HG02571 (cell line): ENCODE measurements at regions not wholly inside any gene's neighbourhood (a gene's known extent, or its start where the extent isn't known, plus 50 kb on each side); places are given as distances from the start of the nearest gene placed in this dataset.
"Not testable (repeated sequence)": the region's sequence is repeated elsewhere in the genome, so short reads cannot be mapped to it uniquely, and the experiment has no call there.

Experiments
- ATAC-seq: cut with Tn5 transposase; IDR thresholded peaks from one replicate; pipeline ENCODE4 v1.9.1; 2021; ENCODE audit warnings: mild to moderate bottlenecking, moderate library complexity; ENCODE audit not compliant: unreplicated experiment

GRCh38 chr4:58081356-58081755 is 971.2 kb upstream of the IGFBP7 start:
- no peak for ATAC-seq

GRCh38 chr4:58075724-58076123 is 965.5 kb upstream of the IGFBP7 start:
- no peak for ATAC-seq

GRCh38 chr4:58074382-58074781 is 964.2 kb upstream of the IGFBP7 start:
- no peak for ATAC-seq

GRCh38 chr4:58070726-58071125 is 960.5 kb upstream of the IGFBP7 start:
- ATAC-seq: no peak

GRCh38 chr4:58064653-58065052 is 954.5 kb upstream of the IGFBP7 start:
- ATAC-seq: no peak

- no peak for ATAC-seq
Observed at GRCh38 chr4:58063404-58064160, 953.4 kb upstream of the IGFBP7 start.

- ATAC-seq: no peak
Observed at GRCh38 chr4:58061967-58062366, 951.8 kb upstream of the IGFBP7 start.

GRCh38 chr4:58050439-58050838 is 940.3 kb upstream of the IGFBP7 start:
- ATAC-seq: no peak

GRCh38 chr4:58048491-58048890 is 938.3 kb upstream of the IGFBP7 start:
- ATAC-seq: no peak

- no peak for ATAC-seq
Observed at GRCh38 chr4:58042176-58042575, 932.0 kb upstream of the IGFBP7 start.

- ATAC-seq: no peak
Observed at GRCh38 chr4:57993944-57994343, 883.8 kb upstream of the IGFBP7 start.

GRCh38 chr4:57989430-57989829 is 879.2 kb upstream of the IGFBP7 start:
- ATAC-seq: no peak

- no peak for ATAC-seq
Observed at GRCh38 chr4:57985161-57985560, 875.0 kb upstream of the IGFBP7 start.

GRCh38 chr4:57981123-57981522 is 870.9 kb upstream of the IGFBP7 start:
- ATAC-seq: no peak

GRCh38 chr4:57974821-57975220 is 864.6 kb upstream of the IGFBP7 start:
- no peak for ATAC-seq

GRCh38 chr4:57973819-57974218 is 863.6 kb upstream of the IGFBP7 start:
- no peak for ATAC-seq

- no peak for ATAC-seq
Observed at GRCh38 chr4:57971261-57971660, 861.1 kb upstream of the IGFBP7 start.

- ATAC-seq: no peak
Observed at GRCh38 chr4:57966987-57967760, 857.0 kb upstream of the IGFBP7 start.

- ATAC-seq: not testable (repeated sequence)
Observed at GRCh38 chr4:57965431-57965830, 855.2 kb upstream of the IGFBP7 start.

GRCh38 chr4:57945298-57945697 is 835.1 kb upstream of the IGFBP7 start:
- ATAC-seq: no peak

GRCh38 chr4:57943682-57944081 is 833.5 kb upstream of the IGFBP7 start:
- no peak for ATAC-seq

- not testable (repeated sequence) for ATAC-seq
Observed at GRCh38 chr4:57937326-57937725, 827.1 kb upstream of the IGFBP7 start.
